PC-3 (cell line): ENCODE measurements at regions not wholly inside any gene's neighbourhood (a gene's known extent, or its start where the extent isn't known, plus 50 kb on each side); places are given as distances from the start of the nearest gene placed in this dataset.

Source experiments
- ATAC-seq: fragments of 200-7000 bp; cut with Tn5 transposase; 2 replicates; pipeline ENCODE4 v1.9.1; 2020; ENCODE audit warnings: mild to moderate bottlenecking, moderate library complexity
- BruUV-seq: library from RNA; stranded (reverse); fragments of 400-500 nt; replicated peaks from 2 replicates; lab custom pipeline; 2021; lab: Mats Ljungman, UMichigan
- CTCF ChIA-PET: fragments of 300-600 bp; sonication (Branson Sonifier 250); formaldehyde crosslinking; loops from one replicate; lab custom pipeline; 2022; ENCODE audit warnings: antibody characterized with exemption; lab: Charles Lee
- POLR2A ChIA-PET: fragments of 300-600 bp; sonication (Branson Sonifier 250); formaldehyde crosslinking; loops from one replicate; lab custom pipeline; 2022; ENCODE audit warnings: antibody characterized with exemption; ENCODE audit not compliant: unreplicated experiment; lab: Charles Lee
- DNase-seq: peaks from one replicate; pipeline ENCODE4 v3.0.0-alpha.2; 2015
- H2AFZ ChIP-seq: fragments of 300-600 bp; sonication (generic); 2 replicates; pipeline ENCODE4 v1.6.0; 2016; ENCODE audit warnings: antibody characterized with exemption, low read length
- H3F3A ChIP-seq: fragments of 300-600 bp; sonication (generic); one replicate; pipeline ENCODE4 v1.6.0; 2017; ENCODE audit warnings: antibody characterized with exemption, low read length, control low read depth, mild to moderate bottlenecking; ENCODE audit not compliant: unreplicated experiment
- H3K27ac ChIP-seq: fragments of 300-600 bp; sonication (generic); 2 replicates; pipeline ENCODE4 v1.5.1; 2016; ENCODE audit warnings: mild to moderate bottlenecking, low read length
- H3K27me3 ChIP-seq: fragments of 300-600 bp; sonication (generic); 2 replicates; pipeline ENCODE4 v1.6.1; 2016; ENCODE audit warnings: low read length, mixed read lengths
- H3K36me3 ChIP-seq: fragments of 300-600 bp; sonication (generic); 2 replicates; pipeline ENCODE4 v1.6.1; 2016; ENCODE audit warnings: low read depth, mixed run types, low read length, mixed read lengths
- H3K4me1 ChIP-seq: fragments of 300-600 bp; sonication (generic); 2 replicates; pipeline ENCODE4 v1.5.1; 2016; ENCODE audit warnings: low read length; ENCODE audit not compliant: insufficient read depth
- H3K4me2 ChIP-seq: fragments of 300-600 bp; sonication (generic); 2 replicates; pipeline ENCODE4 v1.6.0; 2016; ENCODE audit warnings: low read length
- H3K4me3 ChIP-seq: fragments of 300-600 bp; sonication (generic); 2 replicates; pipeline ENCODE4 v1.5.1; 2016; ENCODE audit warnings: mild to moderate bottlenecking, low read length, mixed read lengths
- H3K79me2 ChIP-seq: fragments of 300-600 bp; sonication (generic); 2 replicates; pipeline ENCODE4 v1.6.1; 2017; ENCODE audit warnings: low read length, mixed read lengths
- H3K9ac ChIP-seq: fragments of 300-600 bp; sonication (generic); 2 replicates; pipeline ENCODE4 v1.6.0; 2016; ENCODE audit warnings: mild to moderate bottlenecking, low read length
- H3K9me2 ChIP-seq: fragments of 300-600 bp; sonication (generic); replicated peaks from 2 replicates; pipeline ENCODE4 v1.6.1; 2016; ENCODE audit warnings: mixed run types, low read length, mixed read lengths
- H3K9me3 ChIP-seq: fragments of 300-600 bp; sonication (generic); 2 replicates; pipeline ENCODE4 v1.6.1; 2016; ENCODE audit warnings: low read length, mixed read lengths
- H4K20me1 ChIP-seq: fragments of 300-600 bp; sonication (generic); 2 replicates; pipeline ENCODE4 v1.6.1; 2016; ENCODE audit warnings: low read length, mixed read lengths
- EZH2 ChIP-seq: fragments of 300-600 bp; sonication (generic); IDR thresholded peaks from one replicate; pipeline ENCODE4 v1.6.1; 2017; ENCODE audit warnings: antibody characterized with exemption, mild to moderate bottlenecking, low read length; ENCODE audit not compliant: unreplicated experiment
- EZH2phosphoT487 ChIP-seq: fragments of 300-600 bp; sonication (generic); IDR thresholded peaks from 2 replicates; pipeline ENCODE4 v1.6.1; 2018; ENCODE audit warnings: mild to moderate bottlenecking, antibody characterized with exemption, low read length, borderline replicate concordance
- intact Hi-C: fragments of 100-400 bp; cut with micrococcal nuclease; formaldehyde crosslinking; loops from 2 replicates; pipeline ENCODE4 v1.9.0; 2023
- TF ChIP-seq, protein P1 (sequence below): fragments of 300-600 bp; sonication (generic); conservative IDR thresholded peaks from 2 replicates; pipeline ENCODE4 v1.5.1; 2017; ENCODE audit warnings: antibody characterized with exemption, low read depth, mild to moderate bottlenecking, low read length

DNA sequence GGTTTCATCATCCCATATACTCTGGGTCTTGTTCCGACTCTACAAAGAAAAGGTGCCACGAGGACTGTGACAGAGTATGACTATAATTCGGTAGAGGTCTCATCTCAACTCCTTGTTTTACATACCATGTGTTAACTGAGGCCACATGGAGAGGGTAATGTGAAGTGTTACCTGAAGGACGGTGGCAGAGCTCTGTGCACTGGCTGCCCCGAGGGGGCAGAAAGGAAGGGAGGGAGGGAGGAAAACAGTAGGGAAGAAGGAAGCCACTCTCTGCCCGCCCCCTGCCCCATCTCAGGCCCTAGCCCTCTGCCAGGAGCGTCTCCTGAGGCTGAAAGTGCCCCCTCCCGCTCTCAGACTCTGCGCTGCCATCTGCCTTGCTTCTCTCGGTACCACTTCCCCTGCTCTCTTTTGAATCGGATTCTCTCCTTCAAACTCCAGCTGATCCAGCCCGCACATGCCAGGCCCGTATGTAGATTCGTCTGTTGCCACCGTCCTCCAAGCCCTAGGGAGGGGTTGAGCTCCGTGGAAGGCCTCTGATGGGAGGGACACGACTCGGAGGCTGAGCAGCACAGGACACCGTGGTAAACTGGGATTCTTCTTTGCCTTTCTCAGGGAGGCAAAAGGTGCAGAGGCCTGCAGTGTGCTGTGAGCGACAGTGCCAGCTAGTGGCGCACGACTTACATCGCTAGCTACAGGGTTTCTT is 70.5 kb upstream of the ATP10A start:
- intact Hi-C loops = loop anchor here (2.0 to 5.0 kb wide), 4 partner anchors 41 to 425 kb away; no protein-coding TSS in a partner anchor
- POLR2A ChIA-PET = interaction anchor here (0.6 kb wide), 1 partner anchor 69 kb away, joined by 4 read pairs; no protein-coding TSS in a partner anchor
- Histone ChIP-seq H3K4me1 (no peaks in the 10 kb centered on the region), H2AFZ (peak overlapping the region; percentile 92), H3F3A (no peaks in the 10 kb centered on the region), H4K20me1 (no peaks in the 10 kb centered on the region), H3K27me3 (no peaks in the 10 kb centered on the region), H3K9me2 (no peaks in the 10 kb centered on the region), H3K79me2 (no peaks in the 10 kb centered on the region), H3K4me2 (peak overlapping the region; percentile 81), H3K9me3 (no peaks in the 10 kb centered on the region), H3K27ac (no peak overlapping the region), H3K9ac (0 out of 2 replicates have a peak overlapping the region, but pooled peaks have one; percentile 15), H3K4me3 (peak overlapping the region; percentile 59), H3K36me3 (no peaks in the 10 kb centered on the region)
- CTCF ChIA-PET = interaction anchor here (0.6 to 0.8 kb wide), 6 partner anchors 30 to 645 kb away, joined by 3 to 21 read pairs (median 6); no protein-coding TSS in a partner anchor
- peak; percentile 75 for DNase-seq
- ATAC-seq = peak; percentile 95
- TF ChIP-seq EZH2 = no peak
- TF ChIP-seq, protein P1, sequence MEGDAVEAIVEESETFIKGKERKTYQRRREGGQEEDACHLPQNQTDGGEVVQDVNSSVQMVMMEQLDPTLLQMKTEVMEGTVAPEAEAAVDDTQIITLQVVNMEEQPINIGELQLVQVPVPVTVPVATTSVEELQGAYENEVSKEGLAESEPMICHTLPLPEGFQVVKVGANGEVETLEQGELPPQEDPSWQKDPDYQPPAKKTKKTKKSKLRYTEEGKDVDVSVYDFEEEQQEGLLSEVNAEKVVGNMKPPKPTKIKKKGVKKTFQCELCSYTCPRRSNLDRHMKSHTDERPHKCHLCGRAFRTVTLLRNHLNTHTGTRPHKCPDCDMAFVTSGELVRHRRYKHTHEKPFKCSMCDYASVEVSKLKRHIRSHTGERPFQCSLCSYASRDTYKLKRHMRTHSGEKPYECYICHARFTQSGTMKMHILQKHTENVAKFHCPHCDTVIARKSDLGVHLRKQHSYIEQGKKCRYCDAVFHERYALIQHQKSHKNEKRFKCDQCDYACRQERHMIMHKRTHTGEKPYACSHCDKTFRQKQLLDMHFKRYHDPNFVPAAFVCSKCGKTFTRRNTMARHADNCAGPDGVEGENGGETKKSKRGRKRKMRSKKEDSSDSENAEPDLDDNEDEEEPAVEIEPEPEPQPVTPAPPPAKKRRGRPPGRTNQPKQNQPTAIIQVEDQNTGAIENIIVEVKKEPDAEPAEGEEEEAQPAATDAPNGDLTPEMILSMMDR = peak; percentile 76
- BruUV-seq = no TSS peak

DNA sequence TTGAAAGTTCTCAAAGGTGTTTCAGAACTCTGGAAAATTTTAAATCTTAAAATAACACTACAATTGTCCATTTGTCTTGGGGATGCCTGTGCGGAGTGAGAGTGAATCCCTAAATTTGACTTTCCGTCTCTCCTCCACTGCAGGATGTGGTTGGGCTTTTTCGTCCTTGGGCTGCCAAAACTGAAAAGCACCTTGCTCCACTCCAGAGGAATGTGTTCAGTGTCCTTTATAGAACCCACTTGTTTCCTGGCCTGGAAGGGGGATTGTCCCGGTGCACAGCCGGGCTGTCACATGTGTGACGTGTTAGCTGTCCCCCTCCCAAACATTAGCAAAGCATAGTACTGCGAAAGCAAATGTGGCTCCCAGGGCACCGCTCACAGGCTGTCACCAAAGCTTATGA is 69.6 kb upstream of the ATP10A start:
- Histone ChIP-seq H3F3A (no peaks in the 10 kb centered on the region), H3K9me2 (no peaks in the 10 kb centered on the region), H3K4me2 (no peak overlapping the region), H3K27me3 (no peaks in the 10 kb centered on the region), H4K20me1 (no peaks in the 10 kb centered on the region), H3K4me3 (no peak overlapping the region), H3K36me3 (no peaks in the 10 kb centered on the region), H3K4me1 (no peaks in the 10 kb centered on the region), H3K9me3 (no peaks in the 10 kb centered on the region), H3K79me2 (no peaks in the 10 kb centered on the region), H3K9ac (no peak overlapping the region), H3K27ac (no peak overlapping the region), H2AFZ (no peak overlapping the region)
- no peak for ATAC-seq
- intact Hi-C loops = loop anchor here (5.0 kb wide), 2 partner anchors 40 to 80 kb away; no protein-coding TSS in a partner anchor
- DNase-seq = no peak
- ChIA-PET POLR2A (no interaction called here), CTCF (no interaction called here)
- BruUV-seq = no TSS peak
- TF ChIP-seq, protein P1 = no peak
- TF ChIP-seq EZH2 = no peak
- no peak for TF ChIP-seq EZH2phosphoT487

DNA sequence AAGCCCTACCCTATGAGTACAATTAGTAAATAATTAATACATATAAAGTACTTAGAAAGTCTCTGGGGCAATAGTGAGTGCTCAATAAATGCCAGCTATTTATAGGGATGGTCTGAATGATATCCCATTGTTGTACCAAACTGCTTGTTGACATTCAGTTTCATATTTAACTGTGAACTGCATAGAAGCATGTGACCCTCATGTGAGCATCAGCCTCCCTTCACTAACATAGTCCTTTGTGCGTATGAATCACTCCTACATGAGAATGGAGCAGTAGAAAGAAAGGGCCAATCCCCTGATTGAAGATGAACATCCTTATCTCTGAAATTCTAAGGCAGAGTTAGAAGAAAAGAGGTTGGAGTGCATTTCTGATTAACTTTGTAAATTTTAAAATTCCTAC is 68.7 kb upstream of the ATP10A start:
- no TSS peak for BruUV-seq
- ATAC-seq = no peak
- no peaks in the 10 kb centered on the region for H3K4me1 ChIP-seq
- H3K9me3 ChIP-seq = no peaks in the 10 kb centered on the region
- no peaks in the 10 kb centered on the region for H4K20me1 ChIP-seq
- no peaks in the 10 kb centered on the region for H3K36me3 ChIP-seq
- H3K9me2 ChIP-seq = no peaks in the 10 kb centered on the region
- no peaks in the 10 kb centered on the region for H3K79me2 ChIP-seq
- no peak for TF ChIP-seq EZH2phosphoT487
- TF ChIP-seq, protein P1 = no peak
- no peak for TF ChIP-seq EZH2
- ChIA-PET POLR2A (no interaction called here), CTCF (no interaction called here)
- no peak overlapping the region for H3K9ac ChIP-seq
- H2AFZ ChIP-seq = no peak overlapping the region
- H3K4me3 ChIP-seq = no peak overlapping the region
- H3K4me2 ChIP-seq = no peak overlapping the region
- no peaks in the 10 kb centered on the region for H3F3A ChIP-seq
- no peak overlapping the region for H3K27ac ChIP-seq
- DNase-seq = no peak
- H3K27me3 ChIP-seq = no peaks in the 10 kb centered on the region
- intact Hi-C loops = loop anchor here (5.0 kb wide), 2 partner anchors 40 to 80 kb away; no protein-coding TSS in a partner anchor
